Tibial nerve (tissue), 3 donors: ENCODE measurements at regions not wholly inside any gene's neighbourhood (a gene's known extent, or its start where the extent isn't known, plus 50 kb on each side); places are given as distances from the start of the nearest gene placed in this dataset.

Experiments used
- EP300 ChIP-seq, 2 donors: sonication (generic); formaldehyde crosslinking; IDR thresholded peaks; one replicate each; pipeline ENCODE4 v1.6.1; 2017; ENCODE audit warnings: antibody characterized with exemption in 2 of 2, mild to moderate bottlenecking in 1 of 2
- POLR2A ChIP-seq, 2 donors: fragments of 450-650 bp; IDR thresholded peaks; one replicate each; pipeline ENCODE4 v1.6.1; 2017; ENCODE audit warnings: antibody characterized with exemption in 2 of 2, mild to moderate bottlenecking in 2 of 2, moderate library complexity in 2 of 2

- TF ChIP-seq POLR2A (IDR thresholded peaks at IDR 0.05), result no peak
- TF ChIP-seq EP300 (IDR thresholded peaks at IDR 0.05), result no peak
Measured at GRCh38 chr18:9008709-9009635, 93.5 kb upstream of the NDUFV2 start.
